ENCODE measurements at regions not wholly inside any gene's neighbourhood (a gene's known extent, or its start where the extent isn't known, plus 50 kb on each side); places are given as distances from the start of the nearest gene placed in this dataset.

- Mint-ChIP-seq H3K4me1 (ENCODE audit: low read depth) (peaks cover 40% of the 10 kb centered on the region), H3K27me3 (no peaks in the 10 kb centered on the region), H3K36me3 (no peaks in the 10 kb centered on the region), H3K27ac (no peak overlapping the region), H3K9me3 (peaks cover 2% of the 10 kb centered on the region), H3K4me3 (no peak overlapping the region)
- intact Hi-C loops (cut with micrococcal nuclease): loop anchor here (5.0 kb wide), 2 partner anchors 104 to 231 kb away; partner anchors contain the start of gene MAP3K1
- peak; percentile 15 for DNase-seq
- ChIA-PET POLR2A (no interaction called here), CTCF (interaction anchor here (0.6 kb wide), 1 partner anchor 242 kb away, joined by 6 read pairs; no protein-coding TSS in a partner anchor)
Measured at GRCh38 chr5:56585999-56586691, 229.2 kb upstream of the MAP3K1 start.

GRCh38 chr5:56585461-56585860, 229.9 kb upstream of the MAP3K1 start:
- no peak overlapping the region for H3K4me3 Mint-ChIP-seq
- H3K36me3 Mint-ChIP-seq: no peaks in the 10 kb centered on the region
- H3K4me1 Mint-ChIP-seq (ENCODE audit: low read depth): peaks cover 40% of the 10 kb centered on the region
- no peak for DNase-seq
- no peak overlapping the region for H3K27ac Mint-ChIP-seq
- CTCF ChIA-PET: interaction anchor here (0.6 kb wide), 1 partner anchor 243 kb away, joined by 6 read pairs; no protein-coding TSS in a partner anchor
- POLR2A ChIA-PET: no interaction called here
- intact Hi-C loops (cut with micrococcal nuclease): loop anchor here (5.0 kb wide), 2 partner anchors 103 to 232 kb away; partner anchors contain the start of gene MAP3K1
- H3K27me3 Mint-ChIP-seq: no peaks in the 10 kb centered on the region
- H3K9me3 Mint-ChIP-seq: peaks cover 2% of the 10 kb centered on the region

- intact Hi-C loops (cut with micrococcal nuclease): no loop called here
- Mint-ChIP-seq H3K9me3 (peaks cover 2% of the 10 kb centered on the region), H3K36me3 (no peaks in the 10 kb centered on the region), H3K4me3 (no peak overlapping the region), H3K27ac (no peak overlapping the region), H3K4me1 (ENCODE audit: low read depth) (peaks cover 13% of the 10 kb centered on the region), H3K27me3 (no peaks in the 10 kb centered on the region)
- ChIA-PET POLR2A (no interaction called here), CTCF (interaction anchor here (1.1 kb wide), 1 partner anchor 310 kb away, joined by 4 read pairs; no protein-coding TSS in a partner anchor)
- DNase-seq: no peak
Measured at GRCh38 chr5:56581426-56581825, 233.9 kb upstream of the MAP3K1 start.

- CTCF ChIA-PET: interaction anchor here (1.1 kb wide), 1 partner anchor 310 kb away, joined by 4 read pairs; no protein-coding TSS in a partner anchor
- peaks cover 7% of the 10 kb centered on the region for H3K4me1 Mint-ChIP-seq (ENCODE audit: low read depth)
Measured at GRCh38 chr5:56580864-56581263, 234.5 kb upstream of the MAP3K1 start.

GRCh38 chr5:56575821-56576220, 239.5 kb upstream of the MAP3K1 start:
- Mint-ChIP-seq H3K4me1 (ENCODE audit: low read depth) (no peaks in the 10 kb centered on the region), H3K27ac (no peak overlapping the region), H3K4me3 (no peak overlapping the region), H3K9me3 (peaks cover 10% of the 10 kb centered on the region), H3K36me3 (no peaks in the 10 kb centered on the region), H3K27me3 (no peaks in the 10 kb centered on the region)
- no peak for DNase-seq
- ChIA-PET CTCF (interaction anchor here (1.0 kb wide), 1 partner anchor 95 kb away, joined by 3 read pairs; no protein-coding TSS in a partner anchor), POLR2A (interaction anchor here (0.8 kb wide), 1 partner anchor 108 kb away, joined by 3 read pairs; no protein-coding TSS in a partner anchor)
- intact Hi-C loops (cut with micrococcal nuclease): no loop called here

More at GRCh38 chr5:56580864-56581263, 234.5 kb upstream of the MAP3K1 start:
- Mint-ChIP-seq H3K4me3 (no peak overlapping the region), H3K36me3 (no peaks in the 10 kb centered on the region), H3K27me3 (no peaks in the 10 kb centered on the region), H3K27ac (no peak overlapping the region), H3K9me3 (peaks cover 2% of the 10 kb centered on the region)
- intact Hi-C loops (cut with micrococcal nuclease): no loop called here
- no peak for DNase-seq
- POLR2A ChIA-PET: no interaction called here

GRCh38 chr5:56574778-56575177, 240.6 kb upstream of the MAP3K1 start:
- peaks cover 10% of the 10 kb centered on the region for H3K9me3 Mint-ChIP-seq
- no peaks in the 10 kb centered on the region for H3K27me3 Mint-ChIP-seq
- no peak overlapping the region for H3K4me3 Mint-ChIP-seq
- H3K27ac Mint-ChIP-seq: no peak overlapping the region
- H3K4me1 Mint-ChIP-seq (ENCODE audit: low read depth): no peaks in the 10 kb centered on the region
- ChIA-PET POLR2A (no interaction called here), CTCF (no interaction called here)
- DNase-seq: no peak
- intact Hi-C loops (cut with micrococcal nuclease): no loop called here
- H3K36me3 Mint-ChIP-seq: no peaks in the 10 kb centered on the region

- peaks cover 10% of the 10 kb centered on the region for H3K4me1 Mint-ChIP-seq (ENCODE audit: low read depth)
- POLR2A ChIA-PET: no interaction called here
Measured at GRCh38 chr5:56569566-56569965, 245.8 kb upstream of the MAP3K1 start.

GRCh38 chr5:56569076-56569475, 246.3 kb upstream of the MAP3K1 start:
- intact Hi-C loops (cut with micrococcal nuclease): no loop called here
- H3K36me3 Mint-ChIP-seq: no peaks in the 10 kb centered on the region
- no peak for DNase-seq
- peaks cover 10% of the 10 kb centered on the region for H3K9me3 Mint-ChIP-seq
- H3K4me3 Mint-ChIP-seq: no peak overlapping the region
- H3K27ac Mint-ChIP-seq: no peak overlapping the region
- POLR2A ChIA-PET: no interaction called here
- H3K4me1 Mint-ChIP-seq (ENCODE audit: low read depth): peaks cover 10% of the 10 kb centered on the region
- no peaks in the 10 kb centered on the region for H3K27me3 Mint-ChIP-seq
- CTCF ChIA-PET: no interaction called here

More at GRCh38 chr5:56569566-56569965, 245.8 kb upstream of the MAP3K1 start:
- DNase-seq: no peak
- H3K27me3 Mint-ChIP-seq: no peaks in the 10 kb centered on the region
- no peak overlapping the region for H3K4me3 Mint-ChIP-seq
- H3K27ac Mint-ChIP-seq: no peak overlapping the region
- peaks cover 10% of the 10 kb centered on the region for H3K9me3 Mint-ChIP-seq
- no peaks in the 10 kb centered on the region for H3K36me3 Mint-ChIP-seq
- intact Hi-C loops (cut with micrococcal nuclease): no loop called here
- CTCF ChIA-PET: no interaction called here

- no peaks in the 10 kb centered on the region for H3K27me3 Mint-ChIP-seq
- intact Hi-C loops (cut with micrococcal nuclease): no loop called here
- ChIA-PET POLR2A (no interaction called here), CTCF (no interaction called here)
- no peaks in the 10 kb centered on the region for H3K36me3 Mint-ChIP-seq
- no peak overlapping the region for H3K4me3 Mint-ChIP-seq
- peaks cover 10% of the 10 kb centered on the region for H3K4me1 Mint-ChIP-seq (ENCODE audit: low read depth)
- DNase-seq: no peak
- no peaks in the 10 kb centered on the region for H3K9me3 Mint-ChIP-seq
- H3K27ac Mint-ChIP-seq: no peak overlapping the region
Measured at GRCh38 chr5:56567278-56567677, 248.1 kb upstream of the MAP3K1 start.

GRCh38 chr5:56566374-56567249, 248.7 kb upstream of the MAP3K1 start:
- H3K4me1 Mint-ChIP-seq (ENCODE audit: low read depth): peaks cover 10% of the 10 kb centered on the region
- CTCF ChIA-PET: interaction anchor here (0.6 kb wide), 1 partner anchor 627 kb away, joined by 3 read pairs; no protein-coding TSS in a partner anchor
- no peak overlapping the region for H3K4me3 Mint-ChIP-seq
- H3K9me3 Mint-ChIP-seq: no peaks in the 10 kb centered on the region
- DNase-seq: no peak
- POLR2A ChIA-PET: no interaction called here
- no peak overlapping the region for H3K27ac Mint-ChIP-seq
- no peaks in the 10 kb centered on the region for H3K27me3 Mint-ChIP-seq
- H3K36me3 Mint-ChIP-seq: no peaks in the 10 kb centered on the region
- intact Hi-C loops (cut with micrococcal nuclease): no loop called here

GRCh38 chr5:56565644-56566043, 249.7 kb upstream of the MAP3K1 start:
- Mint-ChIP-seq H3K4me1 (ENCODE audit: low read depth) (peaks cover 10% of the 10 kb centered on the region), H3K4me3 (no peak overlapping the region), H3K9me3 (no peaks in the 10 kb centered on the region), H3K27ac (no peak overlapping the region), H3K27me3 (no peaks in the 10 kb centered on the region), H3K36me3 (no peaks in the 10 kb centered on the region)
- intact Hi-C loops (cut with micrococcal nuclease): no loop called here
- DNase-seq: no peak
- CTCF ChIA-PET: interaction anchor here (0.7 kb wide), 1 partner anchor 30 kb away, joined by 3 read pairs; no protein-coding TSS in a partner anchor
- POLR2A ChIA-PET: interaction anchor here (0.7 kb wide), 1 partner anchor 98 kb away, joined by 3 read pairs; no protein-coding TSS in a partner anchor

GRCh38 chr5:56565283-56565615, 250.1 kb upstream of the MAP3K1 start:
- POLR2A ChIA-PET: interaction anchor here (0.7 to 0.9 kb wide), 2 partner anchors 86 to 98 kb away, joined by 3 to 4 read pairs; no protein-coding TSS in a partner anchor
- intact Hi-C loops (cut with micrococcal nuclease): no loop called here
- H3K36me3 Mint-ChIP-seq: no peaks in the 10 kb centered on the region
- DNase-seq: no peak
- no peaks in the 10 kb centered on the region for H3K9me3 Mint-ChIP-seq
- peaks cover 10% of the 10 kb centered on the region for H3K4me1 Mint-ChIP-seq (ENCODE audit: low read depth)
- H3K27ac Mint-ChIP-seq: no peak overlapping the region
- no peak overlapping the region for H3K4me3 Mint-ChIP-seq
- no peaks in the 10 kb centered on the region for H3K27me3 Mint-ChIP-seq
- CTCF ChIA-PET: interaction anchor here (0.7 kb wide), 1 partner anchor 30 kb away, joined by 3 read pairs; no protein-coding TSS in a partner anchor
